Hypothalamus (tissue), 51 donors: ENCODE measurements at regions not wholly inside any gene's neighbourhood (a gene's known extent, or its start where the extent isn't known, plus 50 kb on each side); places are given as distances from the start of the nearest gene placed in this dataset.
A peak's percentile ranks its signal among the peaks of the same experiment; 100 is the strongest.
"Not testable (repeated sequence)": the region's sequence is repeated elsewhere in the genome, so short reads cannot be mapped to it uniquely, and the experiment has no call there.

Source experiments
- DNase-seq, 51 donors: peaks; one replicate each; lab custom pipeline; 2025; lab: John Stamatoyannopoulos, UW

DNA sequence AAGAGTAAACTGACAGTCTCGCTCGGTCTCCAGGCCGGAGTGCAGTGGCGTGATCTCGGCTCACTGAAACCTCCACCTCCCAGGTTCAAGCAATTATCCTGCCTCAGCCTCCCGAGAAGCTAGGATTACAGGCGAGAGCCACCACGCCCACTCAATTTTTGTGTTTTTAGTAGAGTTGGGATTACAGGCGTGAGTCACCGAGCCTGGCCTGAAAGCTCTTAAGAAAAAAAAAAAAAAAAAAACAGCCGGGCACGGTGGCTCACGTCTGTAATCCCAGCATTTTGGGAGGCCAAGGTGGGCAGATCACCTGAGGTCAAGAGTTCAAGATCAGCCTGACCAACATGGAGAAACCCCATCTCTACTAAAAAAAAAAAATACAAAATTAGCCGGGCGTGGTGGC is 55.3 kb upstream of the THOC2 start:
- DNase-seq, result not testable (repeated sequence)

DNA sequence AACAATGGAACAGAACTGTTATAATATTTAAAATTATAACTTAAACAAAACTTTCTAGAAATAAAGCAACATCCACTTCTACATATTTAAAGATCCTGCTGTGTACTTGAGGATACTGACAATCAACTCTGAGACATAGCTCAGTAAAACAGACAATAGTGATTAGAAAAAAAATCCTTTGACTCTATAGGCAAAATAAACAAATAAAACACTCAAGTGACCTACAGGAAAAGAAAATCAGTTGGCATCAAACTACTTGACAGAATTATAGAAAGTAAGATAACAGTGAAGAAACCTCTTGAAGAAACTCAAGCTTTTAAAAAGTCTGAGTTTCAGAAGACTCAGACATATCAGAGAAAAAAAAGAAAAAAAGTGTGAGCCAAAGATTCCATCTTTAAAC is 55.9 kb upstream of the THOC2 start:
- no peak for DNase-seq

DNA sequence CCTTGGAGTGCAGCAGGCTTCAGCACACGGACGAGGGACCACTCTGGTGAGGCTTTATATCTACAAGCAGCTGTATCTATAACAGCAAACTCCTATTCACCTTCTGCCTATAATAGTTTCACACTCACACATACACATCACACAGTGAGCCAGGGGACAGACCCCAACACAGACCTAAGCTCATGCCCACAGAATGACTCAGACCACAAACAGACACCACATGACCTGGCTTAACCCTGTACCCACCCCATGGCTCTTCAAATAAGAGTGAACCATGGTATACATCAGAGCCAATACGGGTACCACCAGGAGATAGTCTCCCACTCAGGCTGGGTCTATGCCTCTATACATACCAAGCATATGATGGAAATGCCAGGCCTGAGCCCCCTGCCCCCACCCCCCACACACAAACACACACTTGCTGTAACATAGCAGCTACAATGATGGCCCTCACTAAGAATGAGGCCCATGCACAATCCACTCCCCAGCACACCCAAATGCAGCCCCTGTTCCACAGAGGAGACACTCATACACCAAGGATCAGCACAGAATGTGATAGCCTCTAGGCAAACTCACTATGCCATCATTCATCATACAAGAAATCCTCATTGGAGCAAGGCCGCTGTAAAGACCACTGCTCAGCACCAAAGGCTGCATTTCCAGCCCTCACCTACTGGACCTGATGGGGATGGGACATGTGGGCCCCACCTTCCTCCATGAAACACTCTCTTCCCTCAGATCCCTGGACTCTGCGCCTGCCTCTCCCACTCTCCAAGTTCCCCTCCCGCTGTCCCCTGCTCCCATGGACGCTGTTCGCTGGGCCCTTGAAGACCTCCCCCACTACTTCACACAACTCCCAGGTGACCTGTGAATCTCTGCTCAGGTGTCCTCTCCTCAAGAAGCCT is 62.1 kb upstream of the XIAP start:
- DNase-seq, result no peak

DNA sequence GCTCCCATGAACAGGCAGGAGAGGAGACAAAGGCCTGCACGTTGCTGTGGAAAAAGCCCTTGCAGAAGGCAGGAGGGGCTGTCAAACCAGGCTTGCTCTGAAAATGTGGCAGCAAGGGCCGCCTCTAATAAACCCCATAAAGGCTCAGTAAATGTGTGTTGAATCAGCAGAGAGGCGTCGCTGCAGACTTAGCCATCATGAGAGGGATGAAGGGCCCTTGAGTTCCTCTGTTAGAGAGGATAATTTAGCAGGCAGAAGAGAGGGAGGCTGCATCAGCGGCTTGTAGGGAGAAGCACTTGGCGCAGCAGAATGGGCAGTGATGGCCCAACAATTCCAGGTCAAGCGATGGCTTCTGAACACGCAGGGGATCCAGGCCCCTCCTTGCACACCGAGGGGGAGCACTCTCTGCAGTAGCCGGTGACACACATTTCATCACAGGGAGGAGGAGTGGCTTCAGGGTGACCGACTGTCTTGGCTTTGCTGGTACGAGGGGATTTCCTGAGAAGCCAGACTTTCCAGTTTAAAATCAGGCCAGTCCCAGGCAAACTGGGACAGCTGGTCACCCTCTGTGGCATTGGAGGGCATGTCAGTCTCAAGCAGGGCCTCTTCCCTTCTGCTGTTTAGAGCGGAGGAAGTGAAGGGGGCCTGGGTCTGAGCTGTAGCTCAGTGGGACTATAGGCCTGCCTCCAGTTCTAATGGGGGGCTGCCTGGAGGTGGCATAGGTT is 61.0 kb upstream of the XIAP start:
- peak in 3 of 51 donors; percentile 0 to 2 (median 1) for DNase-seq

DNA sequence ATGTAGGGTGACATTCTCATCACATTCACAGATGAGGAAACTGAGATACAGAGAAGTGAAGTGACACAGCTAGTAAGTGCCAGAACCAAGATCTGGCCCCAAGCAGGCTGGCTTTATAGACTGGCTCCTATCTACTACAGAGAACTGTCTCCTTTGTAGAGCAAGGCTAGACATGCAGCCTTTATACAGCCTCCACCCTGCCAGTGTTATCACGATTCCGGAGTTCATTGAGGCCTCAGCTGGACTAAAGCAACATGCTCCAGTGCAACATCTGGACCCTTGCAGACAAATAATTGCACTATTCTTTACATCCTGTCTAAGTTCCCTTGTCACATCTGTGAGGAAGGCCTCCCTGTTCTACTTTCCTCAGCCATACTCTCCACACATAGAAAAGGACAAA is 58.0 kb upstream of the XIAP start:
- DNase-seq, result no peak

DNA sequence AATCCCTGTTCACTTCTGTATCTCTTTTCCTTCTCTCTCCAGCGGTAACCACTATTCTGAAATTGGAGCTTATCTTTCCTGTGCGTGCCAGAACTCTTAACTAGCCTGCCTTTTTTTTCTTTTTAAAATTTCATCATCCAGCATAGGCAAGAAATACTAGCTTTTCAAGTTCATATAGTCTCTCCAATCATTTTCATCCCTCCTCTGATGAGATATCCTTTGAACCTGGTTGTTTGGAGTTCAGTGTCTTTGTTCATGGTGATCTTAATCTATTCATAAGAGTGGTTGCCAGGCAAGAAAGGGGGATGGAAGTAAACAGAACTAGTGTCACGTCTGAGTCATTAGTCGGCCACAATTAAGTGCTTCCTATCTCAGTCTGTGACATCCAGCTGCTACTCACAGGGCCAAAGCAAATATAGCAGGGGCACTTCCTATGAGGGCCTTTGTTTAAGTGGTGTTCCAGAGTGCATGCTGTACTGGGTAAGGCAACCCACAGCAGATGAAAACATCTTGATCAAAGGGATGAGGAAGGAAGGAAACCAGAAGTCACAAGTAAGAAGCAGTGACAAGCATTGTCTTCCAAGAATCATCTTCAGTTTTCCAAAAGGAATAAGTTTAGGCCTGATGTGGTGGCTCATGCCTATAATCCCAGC is 56.4 kb upstream of the XIAP start:
- DNase-seq, result no peak

DNA sequence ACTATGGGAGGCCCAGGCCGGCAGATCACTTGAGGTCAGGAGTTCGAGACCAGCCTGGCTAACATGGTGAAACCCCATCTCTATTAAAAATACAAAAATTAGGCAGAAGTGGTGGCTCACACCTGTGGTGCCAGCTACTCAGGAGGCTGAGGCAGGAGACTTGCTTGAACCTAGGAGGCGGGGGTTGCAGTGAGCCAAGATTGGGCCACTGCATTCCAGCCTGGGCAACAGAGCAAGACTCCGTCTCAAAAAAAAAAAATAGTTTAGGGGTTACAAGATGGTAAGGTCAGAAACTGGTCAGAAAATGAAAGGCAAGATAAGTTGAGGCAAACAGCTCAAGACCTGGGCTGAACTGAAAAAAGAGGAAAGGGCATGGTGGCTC is 55.9 kb upstream of the XIAP start:
- not testable (repeated sequence) for DNase-seq

DNA sequence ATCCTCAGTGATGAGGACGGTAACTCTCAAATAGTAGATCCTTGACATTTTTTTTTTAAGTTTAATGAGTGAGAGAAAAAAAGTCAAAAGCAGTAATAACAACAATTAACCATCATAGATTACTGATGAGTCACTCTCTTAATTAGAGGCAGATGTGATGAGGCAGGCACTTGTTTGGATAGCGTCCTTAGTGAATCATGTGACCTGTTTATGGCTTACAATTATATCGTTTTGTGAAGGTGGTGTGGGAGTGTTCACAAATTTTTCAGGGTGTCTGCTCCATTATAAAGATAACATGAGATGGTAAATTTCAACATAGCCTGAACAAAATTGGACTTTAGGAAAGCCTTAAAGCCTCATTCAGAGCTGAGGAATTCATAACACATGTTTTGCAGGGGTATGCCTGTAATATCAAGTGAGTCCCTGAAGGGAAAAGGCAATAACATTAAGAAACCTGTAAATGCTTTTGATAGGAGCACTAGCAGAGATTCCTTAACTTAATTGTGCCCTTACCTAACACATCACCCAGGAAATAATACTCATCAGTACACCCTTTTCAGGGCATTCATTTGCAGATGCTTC is 51.9 kb upstream of the XIAP start:
- no peak for DNase-seq

DNA sequence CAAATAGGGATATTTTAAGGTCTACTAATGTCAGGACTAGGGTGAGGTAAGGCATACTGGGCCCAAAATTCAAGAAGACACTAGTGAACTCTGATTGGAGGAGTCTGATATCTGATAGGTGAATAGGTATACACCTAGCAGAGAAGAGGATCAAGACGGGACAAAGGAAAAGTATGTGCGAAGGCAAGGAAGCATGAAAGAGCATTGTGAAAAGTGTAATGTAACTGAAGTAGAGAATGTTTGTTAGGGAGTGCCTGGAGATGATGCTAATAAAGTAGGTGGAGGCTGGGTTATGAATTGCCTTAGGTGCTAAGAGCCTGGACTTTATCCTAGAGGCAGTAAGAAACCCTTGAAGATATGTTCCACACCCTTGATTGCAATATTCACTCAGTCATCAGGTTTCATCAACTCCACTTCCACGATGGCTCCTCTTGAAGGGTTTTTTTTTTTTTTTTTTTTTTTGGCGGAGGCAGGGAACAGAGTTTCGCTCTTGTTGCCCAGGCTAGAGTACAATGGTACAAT is 49.9 kb upstream of the XIAP start:
- no peak for DNase-seq
